Loucy (cell line): ENCODE measurements at regions not wholly inside any gene's neighbourhood (a gene's known extent, or its start where the extent isn't known, plus 50 kb on each side); places are given as distances from the start of the nearest gene placed in this dataset.

Experiments used
- CTCF ChIP-seq: fragments of 200-600 bp; sonication (generic); conservative IDR thresholded peaks from 2 replicates; pipeline ENCODE4 v1.5.1; 2014; ENCODE audit warnings: mild to moderate bottlenecking, antibody characterized with exemption, low read length
- EZH2phosphoT487 ChIP-seq: fragments of 200-600 bp; IDR thresholded peaks from 2 replicates; pipeline ENCODE4 v1.6.1; 2018; ENCODE audit warnings: antibody characterized with exemption, mild to moderate bottlenecking, moderate library complexity, borderline replicate concordance

DNA sequence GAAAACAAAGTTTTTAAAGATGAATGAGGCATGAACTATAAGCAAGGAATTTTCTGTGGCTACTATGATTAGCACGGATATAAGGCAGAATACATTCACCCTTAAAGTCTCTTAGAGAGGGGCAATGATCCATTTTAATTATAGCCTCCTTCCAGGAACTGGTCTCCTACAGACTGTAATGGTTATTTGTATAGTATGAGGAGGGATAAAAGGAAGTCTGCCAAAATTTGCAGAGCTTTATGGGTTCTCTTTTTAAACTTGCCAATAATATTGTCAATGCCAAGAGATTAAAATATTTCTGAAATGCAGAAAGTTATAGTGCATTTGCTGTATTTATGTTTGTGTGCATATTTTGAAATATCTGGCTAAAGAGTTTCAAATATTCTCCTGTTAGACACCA lies 271.4 kb upstream of the LUZP2 start:
- no peak for TF ChIP-seq CTCF
- TF ChIP-seq EZH2phosphoT487, result no peak
